GM19035 (cell line): ENCODE measurements at regions not wholly inside any gene's neighbourhood (a gene's known extent, or its start where the extent isn't known, plus 50 kb on each side); places are given as distances from the start of the nearest gene placed in this dataset.
"Not testable (repeated sequence)": the region's sequence is repeated elsewhere in the genome, so short reads cannot be mapped to it uniquely, and the experiment has no call there.

Source experiments
- ATAC-seq: cut with Tn5 transposase; IDR thresholded peaks from one replicate; pipeline ENCODE4 v1.9.1; 2021; ENCODE audit not compliant: unreplicated experiment

DNA sequence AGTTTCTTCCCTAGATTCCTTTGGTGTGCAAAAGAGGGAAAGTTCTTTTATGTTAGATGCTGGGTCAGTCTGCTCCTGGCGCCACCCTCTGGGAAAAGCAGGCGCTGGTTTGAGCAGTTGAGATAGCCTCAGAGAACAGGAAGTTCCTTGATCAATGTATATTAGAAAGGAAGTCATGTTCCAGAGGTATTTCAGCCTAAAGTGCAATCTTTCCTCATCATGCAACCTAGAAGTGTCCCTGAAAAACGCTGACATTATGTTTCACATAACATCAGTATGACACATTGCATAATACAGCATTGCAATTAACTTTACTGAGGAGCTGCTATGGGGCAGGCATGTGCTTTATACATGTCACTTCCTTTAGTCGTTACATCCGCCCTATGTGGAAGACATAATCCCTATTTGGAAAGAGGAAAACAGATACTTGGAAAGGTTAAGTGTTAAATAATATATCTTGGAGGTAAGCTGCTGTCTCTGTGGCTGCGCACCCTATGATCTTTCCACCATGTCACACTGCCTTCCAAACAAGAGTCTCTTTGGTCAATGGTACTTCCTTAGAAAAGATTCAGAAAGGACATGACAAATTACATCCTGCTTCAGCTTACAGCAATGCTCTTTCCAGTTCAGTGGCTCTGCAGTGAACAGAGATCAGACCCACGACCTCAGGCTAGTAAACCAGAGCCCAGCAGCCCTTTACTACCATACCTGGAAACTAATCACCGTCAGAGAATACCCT lies 369.7 kb downstream of the RAD51AP2 start:
- no peak for ATAC-seq

DNA sequence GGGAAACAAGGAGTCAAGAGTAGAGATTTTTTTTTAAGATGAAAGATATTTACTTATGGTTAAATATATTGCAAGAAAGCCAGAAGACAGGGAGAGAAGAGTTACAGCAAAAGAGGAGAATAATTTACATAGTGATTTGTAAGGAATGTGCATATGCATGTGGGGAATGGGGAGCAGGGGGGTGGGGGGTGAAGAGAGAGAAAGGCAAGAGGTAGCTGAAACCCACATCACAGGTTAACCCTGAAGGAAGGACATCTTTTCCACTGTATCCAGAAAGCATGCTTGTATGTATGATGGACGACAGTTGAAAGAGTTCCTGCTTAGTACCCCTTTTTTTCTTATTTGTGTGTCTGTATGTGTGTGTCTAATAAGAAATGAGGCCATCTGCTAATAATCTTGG lies 371.9 kb downstream of the RAD51AP2 start:
- no peak for ATAC-seq

DNA sequence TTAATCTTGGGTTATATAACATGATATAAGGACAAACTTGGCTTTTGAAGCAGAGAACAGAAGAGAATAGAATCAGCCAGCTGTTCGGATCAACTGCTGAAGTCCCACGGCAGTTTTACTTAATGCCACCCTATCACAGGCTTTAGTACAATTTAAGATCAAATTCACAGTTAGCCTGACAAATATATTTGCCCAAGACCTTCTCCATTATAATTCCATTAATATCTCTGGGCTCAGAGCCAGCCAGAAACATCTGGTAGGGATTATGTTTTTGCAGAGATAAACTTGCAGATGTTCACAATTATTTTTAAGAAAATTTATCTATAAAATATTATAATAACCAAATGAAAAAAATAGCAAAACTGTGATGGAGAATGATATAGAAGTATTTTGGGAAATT lies 381.4 kb downstream of the RAD51AP2 start:
- no peak for ATAC-seq

DNA sequence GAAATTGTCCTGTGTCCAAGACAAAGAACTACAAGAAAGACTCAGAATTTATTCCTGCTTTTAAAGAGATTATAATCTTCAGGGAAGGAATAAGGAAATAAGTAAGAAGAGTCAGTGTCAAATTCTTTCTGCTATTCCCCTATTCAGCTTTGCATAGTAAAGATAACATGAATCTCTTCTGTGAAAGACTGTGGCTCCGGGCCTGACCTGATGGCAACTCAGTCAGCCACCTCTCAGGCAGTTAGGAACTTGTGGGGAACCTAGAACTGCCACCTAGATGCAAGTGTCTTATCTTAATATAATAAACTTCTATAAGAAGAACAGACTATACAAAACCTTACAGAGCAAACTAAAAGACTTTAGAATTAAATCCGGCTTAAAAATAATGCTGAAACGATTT lies 382.0 kb downstream of the RAD51AP2 start:
- ATAC-seq = no peak

DNA sequence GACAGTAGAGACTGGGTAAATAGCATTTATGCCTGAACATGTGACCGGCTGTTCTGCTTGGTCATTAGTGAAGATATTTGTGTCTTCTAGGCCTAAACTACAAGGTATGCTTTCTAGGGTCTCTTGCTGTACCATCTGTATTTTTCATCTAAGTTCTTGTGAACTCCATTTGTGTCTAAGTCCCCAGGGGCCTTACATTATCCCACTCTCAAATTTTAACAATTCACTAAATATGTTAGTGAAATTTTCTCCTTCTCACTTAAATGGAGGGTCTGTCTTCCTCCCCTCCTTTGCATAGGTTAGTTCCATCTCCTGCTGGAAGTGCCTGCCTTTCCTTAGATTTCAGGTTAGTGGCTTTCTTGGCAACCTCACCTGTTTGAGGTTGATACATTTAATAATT lies 382.6 kb downstream of the RAD51AP2 start:
- ATAC-seq = no peak

DNA sequence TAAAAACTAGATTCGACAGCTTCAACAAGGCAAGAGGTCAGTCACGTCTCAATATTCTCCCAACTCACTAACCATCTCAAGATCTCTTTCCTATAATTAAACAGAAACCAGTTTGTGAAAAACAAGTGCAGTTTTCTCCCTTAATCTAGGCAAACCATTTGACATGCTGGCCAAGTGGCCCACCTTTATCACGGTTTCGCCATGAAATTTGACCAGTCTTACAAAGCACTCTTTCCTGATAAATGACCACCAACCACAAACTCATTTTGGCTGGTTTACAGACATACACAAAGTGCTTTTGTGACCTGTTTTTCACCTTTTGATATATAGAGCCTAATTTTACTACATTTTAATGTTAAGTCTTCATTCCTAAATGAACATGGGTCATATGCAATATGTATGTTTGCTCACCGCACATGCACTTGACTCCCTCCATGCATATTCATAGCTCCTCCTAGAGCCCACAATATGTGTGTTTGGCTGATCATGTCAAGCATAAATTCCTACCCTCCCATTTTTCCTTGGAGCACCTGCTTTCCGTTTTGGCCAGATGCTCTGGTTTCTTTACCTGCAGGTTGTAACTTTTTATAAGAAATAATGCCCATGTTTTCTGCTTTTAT lies 385.1 kb downstream of the RAD51AP2 start:
- no peak for ATAC-seq

DNA sequence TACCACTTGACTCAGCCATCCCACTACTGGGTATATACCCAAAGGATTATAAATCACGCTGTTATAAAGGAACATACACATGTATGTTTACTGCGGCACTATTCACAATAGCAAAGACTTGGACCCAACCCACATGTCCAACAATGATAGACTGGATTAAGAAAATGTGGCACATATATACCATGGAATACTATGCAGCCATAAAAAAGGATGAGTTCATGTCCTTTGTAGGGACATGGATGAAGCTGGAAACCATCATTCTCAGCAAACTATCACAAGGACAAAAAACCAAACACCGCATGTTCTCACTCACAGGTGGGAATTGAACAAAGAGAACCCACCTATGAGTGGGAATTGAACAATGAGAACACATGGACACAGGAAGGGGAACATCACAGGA lies 387.6 kb downstream of the RAD51AP2 start:
- not testable (repeated sequence) for ATAC-seq

DNA sequence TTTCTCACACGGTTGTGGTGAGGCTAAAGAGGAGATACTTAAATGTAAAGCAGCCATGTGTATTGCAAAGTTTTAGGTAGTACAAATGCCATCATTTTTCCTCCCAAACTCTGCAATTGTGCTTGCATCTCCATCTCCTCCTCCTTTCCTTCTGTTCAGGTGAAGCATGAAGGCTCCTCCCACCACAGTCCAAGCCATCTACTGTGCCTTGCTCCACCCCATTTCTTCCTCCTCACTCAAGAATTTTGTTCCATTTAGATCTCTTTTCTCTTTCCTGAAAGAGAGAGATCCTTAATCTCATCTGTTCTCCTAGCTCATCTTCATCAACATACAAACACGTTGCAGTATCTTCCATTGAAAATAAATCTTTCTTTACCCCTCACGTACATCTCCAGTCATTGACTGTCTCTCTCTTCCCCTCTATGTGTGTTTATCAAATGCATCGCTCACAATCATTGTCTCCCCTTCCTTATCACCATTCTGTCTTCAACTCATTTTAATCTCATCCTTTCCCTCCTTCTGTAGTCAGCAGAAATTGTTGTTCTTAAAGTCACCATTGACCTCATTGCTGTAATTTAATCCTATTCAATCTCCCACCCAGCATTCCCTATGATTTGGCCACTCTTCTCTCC lies 392.1 kb downstream of the RAD51AP2 start:
- ATAC-seq = no peak

DNA sequence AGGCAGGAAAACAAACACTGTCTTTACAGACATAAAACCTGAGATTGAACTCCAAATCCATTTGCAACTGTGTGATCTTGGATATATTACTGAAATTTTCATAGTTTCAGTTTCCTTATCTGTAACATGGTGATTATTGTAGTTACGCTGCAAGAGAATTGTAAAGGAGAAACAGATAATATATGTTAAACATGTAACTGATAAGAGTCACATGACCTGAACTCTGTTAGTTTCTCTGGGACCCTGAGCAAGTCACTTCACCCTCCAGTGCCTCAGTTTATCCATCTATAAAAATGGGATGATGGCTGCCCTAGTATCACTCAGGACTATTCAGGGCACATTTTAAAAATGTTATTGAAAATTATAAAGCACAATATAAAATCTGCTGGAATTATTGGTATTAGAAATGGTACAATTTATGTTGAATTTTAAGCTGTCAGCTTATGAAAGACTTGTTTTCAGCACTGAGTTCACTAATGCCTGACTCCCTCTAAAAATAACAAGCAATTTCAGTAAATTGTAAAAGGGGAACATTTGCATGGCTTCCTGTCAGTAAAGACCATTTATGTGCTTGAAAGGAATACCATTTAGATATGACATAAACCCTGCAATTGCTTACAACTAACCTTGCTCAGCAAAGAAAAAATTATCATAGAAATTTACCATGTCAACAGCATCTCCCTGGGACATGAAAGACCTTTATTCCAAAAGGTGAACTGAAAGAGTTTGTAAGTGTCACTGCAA lies 393.5 kb downstream of the RAD51AP2 start:
- ATAC-seq = no peak

DNA sequence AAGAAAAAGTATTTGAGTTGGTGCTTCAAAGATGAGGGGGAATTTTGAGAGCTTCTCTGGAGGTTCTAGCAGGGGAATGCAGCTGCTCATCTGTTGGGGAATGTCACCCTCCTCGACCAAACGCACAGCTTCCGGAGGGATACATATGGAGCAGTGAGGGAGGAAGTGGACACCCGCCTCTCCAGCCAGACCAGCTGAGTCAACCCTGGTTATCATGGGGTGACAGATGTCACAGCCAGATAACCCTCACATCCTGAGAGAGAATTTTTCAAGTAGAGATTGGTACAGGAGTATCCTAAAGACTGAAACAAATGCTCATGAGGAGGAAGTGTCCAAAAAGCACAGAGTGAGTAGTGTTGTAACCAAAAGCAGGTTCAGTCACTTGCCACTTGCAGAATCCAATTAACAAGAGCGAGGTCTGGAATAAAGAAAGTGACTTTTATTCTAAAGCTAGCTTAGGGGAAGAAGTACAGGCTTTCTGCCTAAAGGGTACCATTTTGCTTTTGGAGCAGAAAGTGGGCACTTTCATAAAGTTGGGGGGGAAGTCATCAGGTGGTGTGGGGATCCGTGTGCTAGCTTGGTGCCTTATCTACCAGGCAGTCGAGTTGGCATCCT lies 395.2 kb downstream of the RAD51AP2 start:
- no peak for ATAC-seq

DNA sequence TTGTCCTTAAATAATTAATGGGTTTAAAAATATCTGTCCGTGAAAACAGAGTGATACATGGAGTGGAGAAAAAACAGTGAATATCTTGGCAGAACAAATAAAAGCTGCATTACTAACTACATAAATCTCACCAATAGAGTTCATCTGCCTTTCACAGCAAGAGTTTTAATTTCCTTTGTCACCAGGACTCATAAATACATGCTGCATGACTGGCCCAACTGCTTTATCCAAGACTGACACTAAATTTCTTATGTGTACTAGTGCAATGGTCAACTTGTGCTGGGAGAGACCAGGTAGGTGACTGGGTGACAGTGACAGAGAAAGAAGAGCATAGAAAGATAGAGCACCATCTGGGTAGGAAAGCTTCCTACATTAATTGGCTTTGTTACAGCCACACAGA lies 402.8 kb downstream of the RAD51AP2 start:
- ATAC-seq = no peak

DNA sequence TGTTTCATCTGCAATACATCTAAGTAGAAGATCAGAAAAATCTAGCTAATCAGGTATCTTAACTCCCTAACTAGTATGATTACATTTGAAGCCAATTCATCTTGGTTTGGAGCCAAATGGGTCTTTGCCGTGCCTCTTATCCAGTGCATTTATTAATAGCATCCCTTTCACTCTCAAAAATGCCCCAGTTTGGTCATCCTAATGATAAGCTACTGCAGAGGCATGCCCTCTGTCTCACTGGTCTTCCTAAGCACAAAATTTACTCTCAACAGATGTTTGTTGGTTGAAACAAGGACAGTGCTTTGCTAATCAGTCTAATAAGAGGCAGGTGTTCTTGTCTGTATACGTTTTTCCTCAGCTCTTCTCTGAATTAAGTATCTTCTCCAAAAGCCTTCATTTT lies 403.2 kb downstream of the RAD51AP2 start:
- no peak for ATAC-seq

DNA sequence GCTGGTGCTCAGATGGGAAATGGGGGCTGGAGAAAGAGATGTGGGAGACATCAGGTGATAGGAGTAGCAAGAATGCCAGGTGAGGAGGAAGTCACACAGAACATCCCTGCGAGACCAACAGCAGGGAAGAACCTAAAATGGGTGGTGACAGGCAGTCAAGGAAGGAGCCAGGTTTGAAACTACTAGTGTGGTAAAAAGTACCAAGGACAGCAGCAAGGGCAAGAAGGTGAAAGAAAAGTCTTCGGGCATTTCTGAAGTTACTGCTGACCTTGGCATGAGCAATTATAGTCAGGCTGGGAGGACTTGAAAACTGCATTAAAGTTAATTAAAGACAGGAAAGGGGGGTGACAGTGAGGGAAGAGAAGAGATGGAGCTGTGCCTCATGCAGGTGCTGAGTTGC lies 410.4 kb downstream of the RAD51AP2 start:
- no peak for ATAC-seq

DNA sequence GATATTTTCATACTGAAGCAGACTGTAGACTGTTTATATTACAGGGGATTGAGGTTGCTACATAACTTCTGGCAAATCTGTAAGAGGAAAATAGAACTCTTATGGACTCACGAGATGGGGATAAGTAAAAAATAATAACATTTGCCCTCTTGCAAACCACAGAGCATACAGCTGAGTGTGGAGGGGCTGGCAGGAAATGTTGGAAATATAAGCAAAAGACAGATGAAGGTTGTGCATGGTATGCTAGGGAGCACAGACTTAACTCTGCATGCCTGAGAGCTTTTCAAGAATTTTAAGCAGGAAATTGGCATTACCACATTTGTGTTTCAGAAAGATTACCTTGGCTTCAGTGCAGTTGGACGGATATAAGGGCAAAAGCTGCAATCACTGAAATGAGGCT lies 411.1 kb downstream of the RAD51AP2 start:
- ATAC-seq = no peak

DNA sequence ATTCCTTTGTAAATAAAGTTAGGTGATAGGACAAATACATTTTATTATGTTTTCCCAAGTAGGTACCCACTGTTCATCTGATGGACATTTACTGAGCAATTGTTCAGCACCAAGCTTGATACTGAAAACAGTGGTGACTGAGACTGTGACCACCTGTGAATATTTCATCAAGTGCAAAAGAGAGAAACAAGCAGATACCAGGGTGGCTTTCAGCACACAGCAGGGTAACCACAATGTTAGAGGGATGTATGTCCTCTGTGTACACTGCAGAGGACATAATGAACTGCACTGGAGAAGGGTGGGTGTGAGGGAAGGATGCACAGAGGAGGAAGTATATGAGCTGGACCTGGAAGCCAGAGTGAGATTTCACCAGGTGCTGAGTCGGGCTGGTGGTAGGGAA lies 411.8 kb downstream of the RAD51AP2 start:
- no peak for ATAC-seq

DNA sequence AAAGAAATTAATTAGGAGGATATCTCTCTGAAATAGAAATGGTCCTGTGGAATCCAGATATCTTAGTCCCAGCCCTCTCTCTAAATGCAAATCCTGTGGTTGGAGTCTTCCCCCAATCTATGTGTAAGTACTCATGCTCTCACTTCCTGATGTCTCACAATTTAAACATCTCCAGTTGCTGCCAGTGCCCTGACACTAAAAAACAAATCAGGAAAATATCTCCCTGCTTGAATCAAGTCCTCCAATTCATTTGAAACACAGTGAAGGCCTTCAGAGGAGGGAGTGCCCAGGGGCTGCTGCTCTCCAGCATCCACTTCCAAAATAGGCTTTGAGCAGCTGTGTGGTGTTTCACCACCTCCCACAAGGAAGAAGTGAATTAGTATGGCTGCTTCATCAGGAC lies 413.8 kb downstream of the RAD51AP2 start:
- peak; percentile 82 for ATAC-seq

DNA sequence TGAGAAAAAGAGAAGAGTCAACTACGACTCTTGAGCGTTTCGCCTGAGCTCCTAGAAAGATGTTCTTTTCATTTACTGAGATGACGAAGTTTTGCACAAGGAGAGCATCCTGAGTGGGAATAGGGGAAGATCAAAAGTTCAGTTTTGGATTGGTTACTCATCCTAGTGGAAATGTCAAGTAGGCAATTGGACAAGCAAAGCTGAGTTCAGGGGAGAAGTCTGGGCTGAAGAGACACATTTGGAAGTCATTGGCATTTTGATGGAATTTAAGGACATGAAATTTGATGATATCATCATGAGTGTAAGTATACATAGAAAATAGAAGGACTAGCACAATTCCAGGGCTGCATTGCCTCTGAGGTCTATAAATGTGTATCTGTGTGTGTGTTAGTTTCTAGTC lies 416.6 kb downstream of the RAD51AP2 start:
- ATAC-seq = no peak

DNA sequence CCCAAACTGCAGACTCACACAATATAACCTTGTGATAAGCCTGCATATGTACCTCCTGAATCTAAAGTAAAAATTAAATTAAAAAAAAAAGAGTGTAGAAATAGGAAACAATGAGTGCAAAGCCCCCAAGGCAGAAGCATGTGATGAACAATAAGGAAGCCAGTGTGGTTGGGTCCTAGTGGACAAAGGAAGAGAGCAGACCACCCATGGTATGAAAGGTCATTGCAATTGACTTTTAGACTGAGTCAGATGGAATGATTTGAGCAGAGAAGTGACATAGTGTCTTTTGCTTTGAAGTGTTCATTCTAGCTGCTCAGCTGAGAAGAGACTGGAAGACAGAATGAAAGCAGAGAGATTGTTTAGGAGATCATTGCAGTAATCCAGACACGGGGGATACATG lies 417.1 kb downstream of the RAD51AP2 start:
- no peak for ATAC-seq

DNA sequence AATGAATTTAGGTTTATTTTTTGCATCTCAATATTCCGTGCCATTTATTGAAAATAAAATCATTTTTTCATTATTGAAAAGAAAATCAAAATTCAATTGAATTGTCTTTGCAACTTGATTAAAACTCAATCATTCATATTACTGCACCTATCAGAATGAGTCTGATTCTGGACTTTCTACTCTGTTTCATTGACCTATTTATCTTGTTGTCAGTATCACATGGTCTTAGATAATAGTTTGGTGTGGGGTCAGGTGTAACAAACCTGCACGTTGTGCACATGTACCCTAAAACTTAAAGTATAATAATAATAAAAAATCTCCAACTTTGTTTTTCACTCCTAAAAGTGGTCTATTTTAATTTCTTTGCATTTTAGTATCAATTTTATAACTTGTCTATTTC lies 422.9 kb downstream of the RAD51AP2 start:
- ATAC-seq = no peak

DNA sequence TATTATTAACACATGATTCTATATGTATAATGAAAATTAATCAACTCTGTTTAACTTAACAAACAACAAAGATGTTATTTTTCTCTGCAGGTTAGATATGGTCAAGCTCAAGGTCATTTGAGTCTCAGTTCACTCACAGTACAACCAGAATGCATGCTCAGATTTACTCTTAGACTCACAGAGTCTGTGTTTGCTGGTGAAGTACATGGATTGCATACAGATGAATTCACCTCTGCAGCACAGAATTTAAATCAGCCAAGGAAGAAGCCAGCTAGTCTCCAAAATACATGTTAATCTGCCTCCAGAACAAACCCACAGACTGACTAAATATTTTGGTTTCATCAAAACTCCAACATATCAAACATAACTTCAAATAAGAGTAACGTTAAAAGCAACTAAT lies 424.5 kb downstream of the RAD51AP2 start:
- ATAC-seq = no peak

DNA sequence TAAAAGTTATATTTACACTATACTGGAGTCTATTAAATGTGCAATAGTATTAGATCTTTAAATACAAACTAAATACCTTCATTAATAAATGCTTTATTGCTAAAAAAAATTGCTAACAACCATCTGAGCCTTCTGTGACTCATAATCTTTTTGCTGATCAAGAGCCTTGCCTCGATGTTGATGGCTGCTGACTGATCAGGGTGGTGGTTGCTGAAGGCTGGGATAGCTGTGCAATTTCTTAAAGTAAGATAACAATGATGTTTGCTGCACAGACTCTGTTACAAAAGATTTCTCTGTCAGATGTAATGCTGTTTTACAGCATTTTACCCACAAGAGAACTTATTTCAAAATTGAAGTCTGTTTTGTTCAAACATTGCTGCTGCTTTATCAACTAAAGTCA lies 421.4 kb upstream of the CYRIA start:
- ATAC-seq = no peak
